ENCODE measurements at regions not wholly inside any gene's neighbourhood (a gene's known extent, or its start where the extent isn't known, plus 50 kb on each side); places are given as distances from the start of the nearest gene placed in this dataset.

- Mint-ChIP-seq H3K9me3 (peaks cover 4 to 33% of the 10 kb centered on the region in 2 experiments; a peak in 3 of 5 replicates), H3K4me1 (no peaks in the 10 kb centered on the region), H3K36me3 (ENCODE audit: insufficient read depth in 1 of 3, low read depth in 3 of 3) (no peaks in the 10 kb centered on the region; a peak in 1 of 7 replicates), H3K4me3 (no peak overlapping the region), H3K27me3 (ENCODE audit: low read depth) (peaks cover 7% of the 10 kb centered on the region), H3K27ac (no peak overlapping the region)
- Histone ChIP-seq H3K79me1 (ENCODE audit: insufficient read depth, low read depth, low read length, poor library complexity, severe bottlenecking) (no peaks in the 10 kb centered on the region), H3K27me3 (ENCODE audit: insufficient read depth, low read length) (no peaks in the 10 kb centered on the region), H2BK15ac (ENCODE audit: low read depth, low read length) (no peak overlapping the region), H3K9me3 (ENCODE audit: control insufficient read depth, low read depth, low read length) (no peaks in the 10 kb centered on the region), H4K91ac (ENCODE audit: insufficient read length, low read depth, low read length) (no peak overlapping the region), H3K18ac (ENCODE audit: insufficient read length, low read depth, low read length) (no peak overlapping the region), H2BK12ac (ENCODE audit: insufficient read length, low read depth, low read length) (no peak overlapping the region), H3K14ac (ENCODE audit: insufficient read depth, low read length) (no peak overlapping the region), H4K5ac (ENCODE audit: insufficient read length, low read depth, low read length) (no peak overlapping the region), H4K8ac (replicated peaks; ENCODE audit: insufficient read length, low read depth, low read length) (no peak overlapping the region), H2BK120ac (ENCODE audit: low read depth, low read length, poor library complexity, severe bottlenecking) (no peak overlapping the region), H2BK5ac (ENCODE audit: insufficient read length, low read length) (no peak overlapping the region), H3K4me2 (ENCODE audit: insufficient read depth, insufficient read length, low read length) (no peak overlapping the region), H2AFZ (ENCODE audit: low read length) (no peak overlapping the region), H3K79me2 (ENCODE audit: insufficient read depth, low read length) (no peaks in the 10 kb centered on the region), H3K23ac (ENCODE audit: insufficient read length, low read depth, low read length) (no peak overlapping the region), H3K4me1 (ENCODE audit: insufficient read depth, low read length) (no peaks in the 10 kb centered on the region), H2AK5ac (ENCODE audit: insufficient read length, low read length) (no peak overlapping the region), H3K27ac (ENCODE audit: insufficient read length, low read depth, low read length) (no peak overlapping the region), H3K23me2 (ENCODE audit: insufficient read length, low read depth, low read length, poor library complexity, severe bottlenecking) (no peaks in the 10 kb centered on the region), H3K4ac (ENCODE audit: low read depth, low read length) (no peak overlapping the region), H3T11ph (ENCODE audit: low read length) (no peak overlapping the region), H4K20me1 (ENCODE audit: control insufficient read depth, insufficient read depth, insufficient read length) (no peaks in the 10 kb centered on the region), H2BK20ac (ENCODE audit: low read depth, low read length, poor library complexity, severe bottlenecking) (no peak overlapping the region), H3K56ac (ENCODE audit: insufficient read length, low read depth, low read length) (no peak overlapping the region), H3K9ac (ENCODE audit: extremely low read depth, insufficient read length, low read length) (no peak overlapping the region)
- TF ChIP-seq CTCF (conservative IDR thresholded peaks at IDR 0.05): no peak
- DNase-seq: no peak
- WGBS (ENCODE audit: extremely low coverage, insufficient read length, low lambda C conversion rate): no CpG with 5 or more reads among the region's 4 CpGs
These were observed 175.5 kb upstream of the SV2C start for GRCh38 chr5:75907651-75908050.

All from H9 (cell line).